ENCODE measurements at regions not wholly inside any gene's neighbourhood (a gene's known extent, or its start where the extent isn't known, plus 50 kb on each side); places are given as distances from the start of the nearest gene placed in this dataset.

DNA sequence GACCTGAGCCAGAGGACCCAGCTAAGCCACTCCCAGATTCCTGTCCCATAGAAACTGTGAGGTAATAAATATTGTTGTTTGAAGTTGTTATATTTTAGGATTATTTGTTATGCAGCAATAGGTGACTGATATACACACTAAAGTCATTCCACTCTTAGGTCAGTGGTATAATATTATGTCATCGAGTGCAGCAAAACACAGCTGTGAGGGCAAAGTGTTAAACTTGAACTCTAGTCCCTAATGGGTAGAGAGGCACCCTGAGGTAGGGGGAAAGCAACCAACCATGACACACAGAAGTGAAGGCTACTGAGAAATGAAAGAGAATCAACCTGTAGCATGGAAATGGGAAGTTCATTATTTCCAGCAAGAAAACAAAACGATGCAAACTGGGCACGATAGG lies 66.6 kb downstream of the ATXN3L start:
- TF ChIP-seq POLR2AphosphoS5 (IDR thresholded peaks at IDR 0.05; ENCODE audit: low read depth, low read length) (no peak), TAF1 (IDR thresholded peaks at IDR 0.05; ENCODE audit: borderline replicate concordance, low read depth, low read length) (no peak), POLR2A (IDR thresholded peaks at IDR 0.05; ENCODE audit: low read depth, low read length) (no peak)

Measured in GM12892 (cell line).